Stimulated activated CD8-positive, alpha-beta memory T cell treated with anti-CD3 and anti-CD28 coated beads, Interleukin-12 subunit alpha, Interleukin-12 subunit beta, amount 100 ng/mL, for 24 hours (primary cell): ENCODE measurements at regions not wholly inside any gene's neighbourhood (a gene's known extent, or its start where the extent isn't known, plus 50 kb on each side); places are given as distances from the start of the nearest gene placed in this dataset.
"Not testable (repeated sequence)": the region's sequence is repeated elsewhere in the genome, so short reads cannot be mapped to it uniquely, and the experiment has no call there.

Experiments
- DNase-seq: peaks from one replicate; pipeline ENCODE4 v3.0.0-alpha.2; 2020; ENCODE audit errors: extremely low read depth

GRCh38 chr7:69232445-69233376 is 365.6 kb upstream of the AUTS2 start:
- no peak for DNase-seq

GRCh38 chr7:69237541-69237940 is 360.7 kb upstream of the AUTS2 start:
- no peak for DNase-seq

DNA sequence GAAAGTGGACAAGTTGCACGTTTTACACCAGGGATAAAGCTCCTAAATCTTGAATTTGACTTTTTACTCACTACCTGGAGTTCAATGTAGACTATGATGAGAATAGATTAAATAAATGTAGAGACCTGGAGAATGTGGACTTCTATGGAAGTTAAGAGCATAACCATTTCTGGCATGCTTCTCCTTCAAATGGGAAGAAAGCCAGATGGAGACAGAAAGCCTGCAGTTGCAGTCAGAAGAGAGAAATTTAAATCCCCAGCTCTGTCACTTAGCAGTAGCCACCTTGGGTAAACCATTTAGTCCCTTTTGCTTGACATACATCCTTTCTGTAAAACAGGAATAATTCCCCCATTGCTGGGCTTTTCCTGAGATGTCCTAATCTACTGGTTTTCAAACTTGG is 355.3 kb upstream of the AUTS2 start:
- DNase-seq: no peak

DNA sequence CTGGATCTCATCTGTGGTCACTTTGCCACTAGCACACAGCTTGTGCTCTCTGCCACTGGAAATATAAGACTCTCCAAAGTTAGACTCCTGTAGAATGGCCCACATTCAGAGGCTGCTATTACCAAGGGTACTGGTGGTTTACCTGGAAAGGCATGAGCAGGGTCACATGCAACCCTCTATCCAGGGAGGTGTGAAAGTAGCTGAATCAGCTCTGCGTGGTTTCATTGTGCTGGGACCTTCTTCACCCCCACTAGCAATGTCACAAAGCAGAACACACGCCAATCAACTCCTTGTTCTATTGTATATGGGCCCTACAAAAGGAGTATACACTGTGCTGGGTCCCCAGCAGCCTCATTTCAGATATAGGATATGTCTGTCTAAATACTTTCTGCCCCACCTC is 353.6 kb upstream of the AUTS2 start:
- no peak for DNase-seq

DNA sequence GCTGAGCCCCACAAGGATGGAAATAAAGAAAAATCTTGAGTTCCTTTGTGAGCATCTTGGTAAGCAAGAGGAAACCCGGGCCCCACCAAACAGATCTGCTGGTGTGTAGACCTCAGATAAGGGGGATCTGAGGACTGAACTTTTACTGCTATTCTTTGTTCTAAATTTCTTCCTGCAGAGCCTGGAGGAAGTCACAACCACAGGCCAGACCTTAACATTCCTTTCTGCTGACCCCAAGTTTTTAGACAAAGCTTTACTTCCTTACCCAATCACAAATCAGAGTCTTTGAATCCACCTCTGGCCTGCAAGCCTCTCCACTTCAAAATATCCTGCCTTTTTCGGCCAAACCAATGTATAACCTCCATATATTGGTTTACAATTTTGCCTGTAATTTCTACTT is 352.6 kb upstream of the AUTS2 start:
- DNase-seq: no peak

DNA sequence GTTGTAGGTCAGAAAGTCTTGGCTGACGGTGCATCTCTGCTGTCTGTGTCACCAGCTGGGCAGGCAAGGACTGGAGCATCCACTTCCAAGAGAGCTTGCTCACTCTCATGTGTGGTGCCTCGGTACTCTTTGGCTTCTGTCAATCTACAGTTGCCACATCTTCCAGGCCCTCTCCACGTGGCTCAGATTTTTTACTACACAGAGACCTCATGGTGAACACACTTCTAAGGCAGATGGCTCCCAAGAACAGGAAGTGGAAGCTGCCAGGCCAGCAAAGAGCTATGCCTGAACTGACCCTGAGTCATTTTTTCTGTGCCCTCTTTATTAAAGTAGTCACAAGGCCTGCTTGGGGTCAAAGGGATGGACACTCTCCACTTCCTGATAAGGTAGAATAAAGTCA is 351.5 kb upstream of the AUTS2 start:
- DNase-seq: no peak

DNA sequence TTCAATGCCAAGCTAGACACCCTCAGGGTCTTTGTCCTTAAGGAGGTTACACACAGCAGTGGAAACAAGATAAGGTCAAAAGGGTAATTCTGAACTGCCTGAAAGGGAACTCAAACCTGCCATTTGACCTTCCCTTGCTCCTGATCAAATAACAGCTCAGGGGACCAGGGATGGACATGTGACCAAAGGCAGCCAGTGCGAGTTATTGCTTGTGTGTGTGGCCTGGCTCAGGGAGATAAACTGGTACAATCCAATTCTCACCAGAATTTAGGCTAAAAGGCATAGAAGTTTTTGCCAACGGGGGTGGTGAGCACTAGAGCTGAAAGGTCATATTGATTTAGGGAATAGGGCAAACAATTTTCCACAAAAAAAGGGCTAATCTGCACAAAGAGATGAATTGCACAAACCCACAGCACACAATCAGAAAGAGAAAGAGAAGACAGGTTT is 349.9 kb upstream of the AUTS2 start:
- DNase-seq: not testable (repeated sequence)

- no peak for DNase-seq
Measured at GRCh38 chr7:69250958-69251357, 347.3 kb upstream of the AUTS2 start.

- no peak for DNase-seq
Measured at GRCh38 chr7:69254643-69255042, 343.6 kb upstream of the AUTS2 start.

GRCh38 chr7:69256634-69257081 is 341.6 kb upstream of the AUTS2 start:
- DNase-seq: no peak

- DNase-seq: no peak
Measured at GRCh38 chr7:69257592-69257991, 340.7 kb upstream of the AUTS2 start.

DNA sequence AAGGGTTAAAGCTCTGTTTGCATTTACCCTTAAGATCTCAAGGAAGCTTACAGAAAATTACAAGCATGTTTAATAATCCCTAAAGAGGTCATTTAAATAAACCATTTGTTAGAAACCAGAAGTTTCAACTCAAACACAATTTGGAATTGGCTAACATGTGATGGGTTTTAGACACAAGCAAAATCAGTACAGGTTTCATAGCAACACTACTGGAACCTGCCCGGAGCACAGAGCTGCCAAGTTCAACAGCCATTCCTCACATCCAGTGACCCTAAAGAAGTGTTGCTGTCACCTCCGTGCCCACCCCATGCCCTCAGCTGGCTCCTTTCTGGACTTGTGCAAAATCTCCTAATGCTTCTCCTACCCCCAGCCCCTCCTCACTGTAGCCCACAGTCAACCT is 338.8 kb upstream of the AUTS2 start:
- no peak for DNase-seq

DNA sequence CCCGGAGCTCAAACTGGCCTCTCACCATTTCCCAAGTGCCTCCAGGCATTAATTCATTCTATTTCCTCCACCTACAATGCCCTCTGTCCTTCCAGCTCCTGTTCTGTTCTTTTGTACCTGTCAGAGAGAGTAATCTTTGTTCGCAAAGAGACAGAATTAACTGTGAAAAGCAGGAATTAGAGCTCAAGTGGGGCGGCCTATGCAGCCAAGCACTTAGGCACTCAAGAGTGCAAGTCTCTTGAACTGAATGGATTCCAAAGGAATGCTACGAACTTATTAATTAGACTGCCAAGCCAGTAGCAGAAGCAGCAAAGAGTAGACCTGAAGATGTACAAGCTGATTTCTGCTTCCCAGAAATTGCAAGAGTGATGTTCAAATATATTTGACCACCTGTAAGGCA is 338.3 kb upstream of the AUTS2 start:
- DNase-seq: no peak

DNA sequence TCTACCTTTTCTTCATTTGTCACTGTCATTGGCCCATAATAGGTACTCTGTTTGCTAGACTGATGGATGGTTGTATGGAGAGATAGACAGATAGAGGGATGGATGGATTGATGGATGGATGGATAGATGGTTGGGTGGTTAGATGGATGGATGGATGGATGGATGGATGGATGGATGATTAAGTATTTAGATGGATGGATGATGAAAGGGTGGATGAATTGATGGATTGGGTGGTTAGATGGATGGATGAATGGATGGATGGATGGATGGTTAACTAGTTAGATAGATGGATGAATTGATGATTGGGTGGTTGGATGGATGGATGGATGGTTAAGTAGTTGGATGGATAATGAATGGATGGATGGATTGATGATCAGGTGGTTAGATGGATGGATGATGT is 334.7 kb upstream of the AUTS2 start:
- no peak for DNase-seq

DNA sequence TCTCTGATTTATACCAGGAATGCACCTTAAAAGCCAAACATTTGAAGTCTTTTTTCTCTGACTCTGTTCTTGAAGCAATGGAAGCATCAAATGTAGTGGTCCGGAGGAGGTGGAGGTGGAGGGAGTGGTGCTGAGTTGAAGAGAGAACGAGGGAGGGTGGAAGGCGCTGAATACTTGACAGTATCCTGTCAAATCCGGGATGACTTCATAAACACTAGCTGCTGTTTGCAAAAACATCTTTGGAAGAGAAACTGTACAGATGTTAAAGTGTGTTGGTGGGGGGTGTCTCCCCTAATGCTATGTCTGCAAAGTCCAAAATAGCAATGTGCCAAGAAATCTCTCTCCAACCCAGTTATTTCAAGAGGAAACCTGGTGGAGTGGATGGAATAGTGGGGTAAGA is 328.5 kb upstream of the AUTS2 start:
- DNase-seq: no peak

- no peak for DNase-seq
Measured at GRCh38 chr7:69272101-69272500, 326.2 kb upstream of the AUTS2 start.

GRCh38 chr7:69276011-69276729 is 322.1 kb upstream of the AUTS2 start:
- no peak for DNase-seq

DNA sequence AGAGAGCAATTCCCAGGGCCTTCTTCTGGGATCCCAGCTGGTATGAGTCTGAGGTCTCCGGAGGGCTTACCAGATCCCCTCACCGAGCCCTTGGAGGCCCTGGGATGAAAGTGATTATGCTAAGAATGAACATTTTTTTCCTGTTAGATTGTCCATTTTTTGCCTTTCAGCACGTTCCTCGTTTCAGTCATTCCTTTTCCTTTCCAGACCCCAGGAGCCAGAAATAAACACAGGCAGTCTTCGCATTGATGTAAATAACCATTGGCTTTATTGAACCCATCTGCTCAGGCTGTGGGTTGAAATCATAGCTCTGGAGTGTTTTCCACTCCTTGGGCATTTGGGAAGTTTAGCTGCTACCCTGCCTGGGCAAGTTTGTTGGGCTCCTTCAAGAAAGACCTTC is 320.9 kb upstream of the AUTS2 start:
- DNase-seq: no peak

DNA sequence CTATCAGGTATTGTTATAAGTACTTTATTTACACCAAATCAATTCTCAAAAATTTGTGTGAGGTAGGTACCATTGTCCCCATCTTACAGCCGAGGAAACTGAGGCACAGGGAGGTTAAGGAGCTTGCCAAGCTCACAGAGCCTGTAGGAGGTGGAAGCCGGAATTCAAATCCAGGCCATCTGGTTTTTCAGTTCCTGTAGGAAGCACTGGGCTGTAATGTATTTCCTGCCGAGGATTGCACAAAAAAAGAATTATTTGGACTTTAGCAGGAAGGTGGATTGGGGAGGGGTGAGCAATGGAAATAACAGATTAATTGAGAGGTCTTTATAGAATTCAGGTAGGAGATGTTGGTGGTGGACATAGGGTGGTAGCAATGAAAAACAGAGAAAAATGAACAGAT is 315.3 kb upstream of the AUTS2 start:
- no peak for DNase-seq

DNA sequence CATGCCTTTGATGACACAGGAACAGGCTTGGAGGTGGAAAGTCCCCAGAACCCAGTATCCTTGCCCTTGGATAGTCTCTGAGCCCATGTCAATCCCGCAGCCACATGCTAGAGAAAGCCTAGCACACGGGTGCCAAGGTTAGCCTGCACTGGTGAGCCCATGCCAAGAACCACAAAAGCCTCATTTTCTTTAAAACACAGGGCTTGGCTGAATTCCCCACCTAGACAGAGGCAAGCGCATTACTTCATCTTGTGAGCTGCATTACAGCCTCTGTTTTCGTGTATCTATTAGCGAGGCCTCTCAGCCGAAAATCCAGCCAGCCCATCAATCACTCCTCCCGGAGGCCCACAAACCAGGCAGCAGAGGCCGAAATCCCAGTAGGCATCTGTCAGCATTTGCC is 314.9 kb upstream of the AUTS2 start:
- DNase-seq: no peak

DNA sequence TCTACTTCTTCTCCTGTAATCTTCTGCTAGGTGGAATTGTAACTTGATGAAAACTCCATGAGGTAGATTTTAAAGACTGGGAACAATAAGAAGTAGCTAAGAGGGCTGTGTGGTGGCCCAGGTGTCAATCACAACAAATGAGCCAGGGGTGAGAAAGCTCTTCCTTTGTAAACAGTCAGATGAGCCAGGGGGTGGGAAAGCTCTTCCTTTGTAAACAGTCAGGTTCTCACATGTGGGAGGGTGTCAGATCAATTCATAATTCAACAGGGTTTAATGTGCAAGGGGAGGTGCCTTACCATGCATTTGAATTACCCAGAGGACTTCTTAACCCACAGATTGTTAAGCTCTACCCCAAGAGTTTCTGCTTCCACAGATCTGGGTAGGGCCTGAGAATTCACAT is 312.4 kb upstream of the AUTS2 start:
- DNase-seq: no peak

- DNase-seq: no peak
Measured at GRCh38 chr7:69295977-69296376, 302.3 kb upstream of the AUTS2 start.

DNA sequence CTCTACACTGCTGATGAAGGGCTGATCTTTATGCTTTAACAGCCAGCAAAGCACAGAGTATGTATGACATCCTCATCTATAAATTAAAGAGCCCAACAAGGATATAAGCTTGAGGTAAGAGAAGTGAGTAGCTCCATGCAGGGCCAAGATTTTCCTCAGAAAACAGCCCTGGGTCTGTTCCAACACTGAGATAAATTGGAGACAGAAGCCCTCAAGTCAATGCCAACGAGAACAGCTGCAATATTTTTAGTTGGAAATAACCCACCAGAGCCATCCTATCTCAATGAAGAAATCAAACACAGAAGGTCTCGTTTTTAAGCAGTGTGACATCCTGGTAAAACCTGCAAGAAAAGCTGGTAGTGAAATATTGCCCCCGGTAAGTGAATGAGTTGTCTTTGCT is 297.0 kb upstream of the AUTS2 start:
- no peak for DNase-seq
